ENCODE measurements at regions not wholly inside any gene's neighbourhood (a gene's known extent, or its start where the extent isn't known, plus 50 kb on each side); places are given as distances from the start of the nearest gene placed in this dataset.
A peak's percentile ranks its signal among the peaks of the same experiment; 100 is the strongest.
"Not testable (repeated sequence)": the region's sequence is repeated elsewhere in the genome, so short reads cannot be mapped to it uniquely, and the experiment has no call there.

GRCh38 chr4:112003231-112003907, 141.9 kb upstream of the FAM241A start:
- no peak for DNase-seq (ENCODE audit: low read depth)

- DNase-seq (ENCODE audit: low read depth): no peak
Observed at GRCh38 chr4:112005027-112005426, 140.2 kb upstream of the FAM241A start.

- DNase-seq (ENCODE audit: low read depth): no peak
Observed at GRCh38 chr4:112007391-112007790, 137.9 kb upstream of the FAM241A start.

- DNase-seq (ENCODE audit: low read depth): no peak
Observed at GRCh38 chr4:112015960-112016359, 129.3 kb upstream of the FAM241A start.

GRCh38 chr4:112023402-112023950, 121.8 kb upstream of the FAM241A start:
- no peak for DNase-seq (ENCODE audit: low read depth)

- DNase-seq (ENCODE audit: low read depth): no peak
Observed at GRCh38 chr4:112026058-112026457, 119.2 kb upstream of the FAM241A start.

- DNase-seq (ENCODE audit: low read depth): peak; percentile 6
Observed at GRCh38 chr4:112029771-112030171, 115.5 kb upstream of the FAM241A start.

GRCh38 chr4:112031712-112032328, 113.4 kb upstream of the FAM241A start:
- DNase-seq (ENCODE audit: low read depth): peak; percentile 52

GRCh38 chr4:112036886-112037285, 108.4 kb upstream of the FAM241A start:
- no peak for DNase-seq (ENCODE audit: low read depth)

- DNase-seq (ENCODE audit: low read depth): peak; percentile 83
Observed at GRCh38 chr4:112038861-112039260, 106.4 kb upstream of the FAM241A start.

- not testable (repeated sequence) for DNase-seq (ENCODE audit: low read depth)
Observed at GRCh38 chr4:112049119-112049518, 96.1 kb upstream of the FAM241A start.

- DNase-seq (ENCODE audit: low read depth): no peak
Observed at GRCh38 chr4:112053825-112054350, 91.4 kb upstream of the FAM241A start.

- no peak for DNase-seq (ENCODE audit: low read depth)
Observed at GRCh38 chr4:112055100-112055499, 90.2 kb upstream of the FAM241A start.

GRCh38 chr4:112057470-112057869, 87.8 kb upstream of the FAM241A start:
- no peak for DNase-seq (ENCODE audit: low read depth)

GRCh38 chr4:112058433-112058832, 86.8 kb upstream of the FAM241A start:
- peak; percentile 22 for DNase-seq (ENCODE audit: low read depth)

- peak; percentile 31 for DNase-seq (ENCODE audit: low read depth)
Observed at GRCh38 chr4:112060212-112060611, 85.0 kb upstream of the FAM241A start.

GRCh38 chr4:112061207-112061817, 83.9 kb upstream of the FAM241A start:
- no peak for DNase-seq (ENCODE audit: low read depth)

- peak; percentile 16 for DNase-seq (ENCODE audit: low read depth)
Observed at GRCh38 chr4:112063260-112063659, 82.0 kb upstream of the FAM241A start.

- no peak for DNase-seq (ENCODE audit: low read depth)
Observed at GRCh38 chr4:112069110-112069509, 76.1 kb upstream of the FAM241A start.

- no peak for DNase-seq (ENCODE audit: low read depth)
Observed at GRCh38 chr4:112073181-112073580, 72.1 kb upstream of the FAM241A start.

GRCh38 chr4:112075129-112075753, 70.0 kb upstream of the FAM241A start:
- DNase-seq (ENCODE audit: low read depth): peak; percentile 60

GRCh38 chr4:112075906-112076305, 69.3 kb upstream of the FAM241A start:
- DNase-seq (ENCODE audit: low read depth): no peak

Data from M059J (cell line).